ENCODE measurements at regions not wholly inside any gene's neighbourhood (a gene's known extent, or its start where the extent isn't known, plus 50 kb on each side); places are given as distances from the start of the nearest gene placed in this dataset.

- ChIA-PET POLR2A (ENCODE audit: partially characterized antibody) (no interaction called here), CTCF (ENCODE audit: partially characterized antibody) (interaction anchor here (0.9 kb wide), 2 partner anchors 16 to 34 kb away, joined by 3 read pairs; no protein-coding TSS in a partner anchor)
- Histone ChIP-seq H4K5ac (ENCODE audit: insufficient read length, low read depth, low read length) (no peak overlapping the region), H3K56ac (replicated peaks; ENCODE audit: insufficient read length, low read depth, low read length) (no peak overlapping the region), H3K79me1 (ENCODE audit: low read depth, low read length) (no peaks in the 10 kb centered on the region), H3K23ac (ENCODE audit: insufficient read length) (no peak overlapping the region), H3K27me3 (replicated peaks in 1 of 4; ENCODE audit: control insufficient read depth in 3 of 4, extremely low read depth in 1 of 4, insufficient read depth in 3 of 4, low read length in 3 of 4) (no peaks in the 10 kb centered on the region), H4K8ac (ENCODE audit: extremely low read depth, insufficient read depth, low read length) (no peak overlapping the region), H3K9ac (replicated peaks in 1 of 4; ENCODE audit: extremely low read depth in 1 of 4, low read depth in 3 of 4, low read length in 3 of 4) (no peak overlapping the region), H2BK12ac (ENCODE audit: low read depth, low read length) (no peak overlapping the region), H2BK20ac (ENCODE audit: low read length) (no peak overlapping the region), H3K4me1 (replicated peaks in 1 of 4; ENCODE audit: control insufficient read depth in 3 of 4, insufficient read depth in 4 of 4, low read length in 3 of 4) (no peaks in the 10 kb centered on the region), H2AK5ac (ENCODE audit: low read depth, low read length) (no peak overlapping the region), H3K14ac (ENCODE audit: insufficient read length) (no peak overlapping the region), H3K18ac (ENCODE audit: extremely low read depth, low read length) (no peak overlapping the region), H2AFZ (ENCODE audit: low read length) (no peak overlapping the region), H3K4me3 (ENCODE audit: extremely low read depth in 1 of 4, insufficient read depth in 2 of 4, low read depth in 3 of 4, low read length in 4 of 4) (no peak overlapping the region), H3K23me2 (ENCODE audit: low read depth, low read length) (no peaks in the 10 kb centered on the region; the same call in 1 of the 2 replicates), H3K27ac (ENCODE audit: low read depth, low read length) (no peak overlapping the region), H2BK15ac (ENCODE audit: low read length) (no peak overlapping the region), H3K36me3 (ENCODE audit: control insufficient read depth in 2 of 4, insufficient read depth in 4 of 4, low read length in 3 of 4) (no peaks in the 10 kb centered on the region), H2BK5ac (ENCODE audit: low read depth, low read length) (no peak overlapping the region), H3K79me2 (ENCODE audit: control insufficient read depth in 1 of 2, insufficient read depth in 2 of 2, low read length in 2 of 2) (no peaks in the 10 kb centered on the region), H3K4me2 (ENCODE audit: insufficient read depth in 1 of 2, low read depth in 2 of 2, low read length in 2 of 2) (no peak overlapping the region), H2BK120ac (replicated peaks; ENCODE audit: low read depth, low read length) (no peak overlapping the region), H3K4ac (replicated peaks; ENCODE audit: insufficient read length, low read depth, low read length) (no peak overlapping the region), H3K9me3 (ENCODE audit: insufficient read depth in 2 of 2, low read depth in 1 of 2, low read length in 1 of 2) (no peaks in the 10 kb centered on the region), H4K20me1 (replicated peaks in 1 of 2; ENCODE audit: control insufficient read depth in 1 of 2, insufficient read depth in 2 of 2, low read length in 2 of 2) (no peaks in the 10 kb centered on the region), H4K91ac (replicated peaks; ENCODE audit: insufficient read length, low read length) (no peak overlapping the region)
- 86% methylated on average over 8 of the region's 8 CpGs; no CpG with 5 or more reads in 1 of the 2 experiments for WGBS, 2 experiments (ENCODE audit: extremely low coverage in 1 of 2, insufficient coverage in 1 of 2, insufficient read length in 1 of 2, insufficient replicate concordance in 2 of 2, low coverage in 1 of 2, low lambda C conversion rate in 2 of 2, missing lambda C conversion rate in 1 of 2)
- TF ChIP-seq BCL11A (IDR thresholded peaks at IDR 0.05; ENCODE audit: low read depth in 2 of 2, low read length in 2 of 2) (no peak), SIX5 (IDR thresholded peaks at IDR 0.05; ENCODE audit: low read depth, low read length) (no peak), CBX5 (IDR thresholded peaks at IDR 0.05; ENCODE audit: low read depth, low read length) (no peak), RFX5 (IDR thresholded peaks at IDR 0.05; ENCODE audit: borderline replicate concordance, low read depth, low read length) (no peak), CHD2 (IDR thresholded peaks at IDR 0.05; ENCODE audit: low read length) (no peak)
- DNase-seq (ENCODE audit: low read depth in 1 of 2, low spot score in 2 of 2) (no peak), FAIRE-seq (no peak)
Observed at GRCh38 chr6:145076115-145076841, 659.0 kb downstream of the EPM2A start.

All from H1 (cell line).